Endothelial cell of umbilical vein (primary cell): ENCODE measurements at regions not wholly inside any gene's neighbourhood (a gene's known extent, or its start where the extent isn't known, plus 50 kb on each side); places are given as distances from the start of the nearest gene placed in this dataset.

Source experiments
- BruUV-seq: library from RNA; stranded (reverse); fragments of 400-500 nt; replicated peaks from 2 replicates; lab custom pipeline; 2021; lab: Mats Ljungman, UMichigan
- CTCF ChIA-PET: fragments of 300-600, 350-600 bp; sonication (Branson Sonifier 250); formaldehyde crosslinking; loops from one replicate; lab custom pipeline; 2021; ENCODE audit warnings: antibody characterized with exemption, inconsistent platforms; lab: Charles Lee
- POLR2A ChIA-PET: fragments of 300-600, 350-600 bp; sonication (Branson Sonifier 250); formaldehyde crosslinking; loops from one replicate; lab custom pipeline; 2021; ENCODE audit warnings: antibody characterized with exemption, inconsistent platforms; lab: Charles Lee
- DNase-seq: peaks from one replicate; pipeline ENCODE4 v3.0.0-alpha.2; 2011; ENCODE audit warnings: low read depth, low spot score
- FAIRE-seq: peaks from 2 replicates; lab custom pipeline; 2011; peaks lifted over from hg19 to GRCh38; lab: Jason Lieb, UNC
- H2AFZ ChIP-seq: 2 replicates; pipeline ENCODE4 v1.6.0; 2012; ENCODE audit warnings: low read depth, low read length, control low read depth, inconsistent platforms
- H3K27ac ChIP-seq: 2 replicates; pipeline ENCODE4 v1.5.1; 2011; ENCODE audit warnings: low read depth, mild to moderate bottlenecking, control low read depth, low read length, moderate library complexity; ENCODE audit not compliant: insufficient read depth
- H3K27me3 ChIP-seq, 2 experiments: 2 replicates each; pipeline versions ENCODE4 v1.6.0 to v1.6.1; 2011; ENCODE audit warnings: low read length in 2 of 2, mixed read lengths in 1 of 2; ENCODE audit not compliant: control insufficient read depth in 2 of 2, insufficient read depth in 2 of 2
- H3K36me3 ChIP-seq, 2 experiments: 2 replicates in 1 of 2; 3 replicates in 1 of 2; pipeline ENCODE4 v1.5.1; 2011; ENCODE audit warnings: low read length in 2 of 2, mild to moderate bottlenecking in 1 of 2, moderate library complexity in 1 of 2; ENCODE audit not compliant: control insufficient read depth in 2 of 2, insufficient read depth in 2 of 2; ENCODE audit errors: extremely low read depth in 1 of 2
- H3K4me1 ChIP-seq: 3 replicates; pipeline ENCODE4 v1.5.1; 2011; ENCODE audit warnings: mild to moderate bottlenecking, low read length; ENCODE audit not compliant: control insufficient read depth, insufficient read depth; ENCODE audit errors: extremely low read depth
- H3K4me2 ChIP-seq: 2 replicates; pipeline ENCODE4 v1.6.1; 2011; ENCODE audit warnings: low read length, control low read depth, mixed read lengths; ENCODE audit not compliant: insufficient read depth
- H3K4me3 ChIP-seq, 3 experiments: fragments of 200-600 bp in 1 of 3; sonication (generic), shearing (Covaris generic) in 1 of 3; replicated peaks in 1 of 3; 2 replicates each; pipeline ENCODE4 v1.5.1; 2011 to 2016; ENCODE audit warnings: control low read depth in 3 of 3, low read length in 3 of 3, mild to moderate bottlenecking in 2 of 3, inconsistent platforms in 1 of 3, low read depth in 1 of 3, moderate library complexity in 1 of 3; ENCODE audit not compliant: insufficient read depth in 1 of 3
- H3K79me2 ChIP-seq: 2 replicates; pipeline ENCODE4 v1.6.0; 2012; ENCODE audit warnings: low read length, inconsistent platforms; ENCODE audit not compliant: control insufficient read depth, insufficient read depth
- H3K9ac ChIP-seq: replicated peaks from 2 replicates; pipeline ENCODE3; 2011; ENCODE audit warnings: low read length, control low read depth; ENCODE audit not compliant: insufficient read depth; ENCODE audit errors: extremely low read depth
- H3K9me1 ChIP-seq: replicated peaks from 3 replicates; pipeline ENCODE4 v1.6.0; 2011; ENCODE audit warnings: mild to moderate bottlenecking, low read length; ENCODE audit not compliant: control insufficient read depth, insufficient read depth; ENCODE audit errors: extremely low read depth
- H3K9me3 ChIP-seq: replicated peaks from 2 replicates; pipeline ENCODE4 v1.5.1; 2012; ENCODE audit warnings: low read length, inconsistent platforms; ENCODE audit not compliant: control insufficient read depth, insufficient read depth
- H4K20me1 ChIP-seq: replicated peaks from 2 replicates; pipeline ENCODE3; 2011; ENCODE audit warnings: mild to moderate bottlenecking, low read length; ENCODE audit not compliant: control insufficient read depth, insufficient read depth; ENCODE audit errors: extremely low read depth
- CTCF ChIP-seq, 2 donors: IDR thresholded peaks; 1 replicate in 1 of 2; 2 replicates in 1 of 2; pipeline ENCODE4 v1.5.1; 2011; ENCODE audit warnings: low read length in 2 of 2, mild to moderate bottlenecking in 2 of 2, moderate library complexity in 2 of 2, control low read depth in 1 of 2, inconsistent platforms in 1 of 2, low read depth in 1 of 2; ENCODE audit not compliant: insufficient read depth in 1 of 2; ENCODE audit errors: extremely low read depth in 1 of 2
- EZH2 ChIP-seq: IDR thresholded peaks from 2 replicates; pipeline ENCODE4 v1.6.1; 2012; ENCODE audit warnings: borderline replicate concordance, low read depth, mild to moderate bottlenecking, moderate library complexity, low read length, inconsistent platforms; ENCODE audit not compliant: severe bottlenecking
- FOS ChIP-seq: IDR thresholded peaks from 2 replicates; pipeline ENCODE4 v1.6.1; 2011; ENCODE audit warnings: mild to moderate bottlenecking, low read length, moderate library complexity, borderline replicate concordance; ENCODE audit not compliant: insufficient read depth
- GATA2 ChIP-seq: IDR thresholded peaks from 2 replicates; pipeline ENCODE4 v1.7.0; 2011; ENCODE audit warnings: low read depth, mild to moderate bottlenecking, moderate library complexity, mixed read lengths, low read length; ENCODE audit not compliant: insufficient read length, insufficient read depth
- JUN ChIP-seq: IDR thresholded peaks from 2 replicates; pipeline ENCODE4 v1.6.1; 2011; ENCODE audit warnings: borderline replicate concordance, low read depth; ENCODE audit not compliant: insufficient read length, insufficient read depth
- MAX ChIP-seq: IDR thresholded peaks from 2 replicates; pipeline ENCODE4 v1.6.1; 2011; ENCODE audit not compliant: insufficient read depth, insufficient read length
- MYC ChIP-seq: IDR thresholded peaks from one replicate; pipeline ENCODE4 v1.6.1; 2011; ENCODE audit warnings: mild to moderate bottlenecking, low read depth, low read length
- POLR2A ChIP-seq: IDR thresholded peaks from 2 replicates; pipeline ENCODE4 v1.6.1; 2012; ENCODE audit warnings: low read depth, mild to moderate bottlenecking, control low read depth, low read length
- POLR2AphosphoS5 ChIP-seq: IDR thresholded peaks from 2 replicates; pipeline ENCODE4 v1.6.1; 2012; ENCODE audit warnings: low read depth, mild to moderate bottlenecking, control low read depth, low read length, moderate library complexity; ENCODE audit not compliant: insufficient read depth
- dilution Hi-C: fragments of 300-500 bp; cut with MboI; formaldehyde crosslinking; loops from one replicate; pipeline ENCODE4 v1.15.0; 2019; ENCODE audit warnings: low sequenced_read_pairs; ENCODE audit not compliant: extremely low pct_ligation_motif_present
- intact Hi-C: fragments of 100-400 bp; cut with micrococcal nuclease; formaldehyde crosslinking; loops from one replicate; pipeline ENCODE4 v1.10.0; 2022

- Histone ChIP-seq H3K4me2 (peak overlapping the region; percentile 17), H4K20me1 (no peaks in the 10 kb centered on the region), H2AFZ (peak overlapping the region; percentile 82), H3K4me1 (peaks cover 32% of the 10 kb centered on the region), H3K27ac (no peak overlapping the region), H3K9me3 (no peaks in the 10 kb centered on the region), H3K27me3 (no peaks in the 10 kb centered on the region), H3K4me3 (no peak overlapping the region), H3K9me1 (no peaks in the 10 kb centered on the region), H3K79me2 (no peaks in the 10 kb centered on the region), H3K9ac (no peak overlapping the region), H3K36me3 (no peaks in the 10 kb centered on the region)
- no TSS peak for BruUV-seq
- POLR2A ChIA-PET, result interaction anchor here (0.6 kb wide), 1 partner anchor 36 kb away, joined by 3 read pairs; no protein-coding TSS in a partner anchor
- CTCF ChIA-PET, result interaction anchor here (0.9 to 1.4 kb wide), 2 partner anchors 10 to 75 kb away, joined by 5 to 6 read pairs; no protein-coding TSS in a partner anchor
- TF ChIP-seq POLR2AphosphoS5 (no peak), JUN (no peak), FOS (no peak), POLR2A (no peak), EZH2 (no peak), MAX (no peak), MYC (no peak), GATA2 (no peak), CTCF (IDR thresholded peaks at IDR 0.05; ENCODE audit: extremely low read depth in 1 of 2, insufficient read depth in 1 of 2, low read depth in 1 of 2, low read length in 2 of 2) (no peak)
- dilution Hi-C loops, result no loop called here
- intact Hi-C loops, result no loop called here
- DNase-seq (no peak), FAIRE-seq (no peak)
Measured at GRCh38 chr2:215536510-215536909, 100.6 kb upstream of the FN1 start.
